ENCODE measurements at regions not wholly inside any gene's neighbourhood (a gene's known extent, or its start where the extent isn't known, plus 50 kb on each side); places are given as distances from the start of the nearest gene placed in this dataset.

GRCh38 chrX:119997570-119997969 lies 54.0 kb upstream of the NKAP start:
- Mint-ChIP-seq H3K4me1 (peaks cover 23% of the 10 kb centered on the region), H3K27ac (no peak overlapping the region), H3K4me3 (peak overlapping the region in 1 of 2 donors; percentile 46), H3K9me3 (peaks cover 0 to 24% (median 8%) of the 10 kb centered on the region in 7 donors), H3K36me3 (peaks cover 1 to 4% of the 10 kb centered on the region in 2 donors), H3K27me3 (ENCODE audit: low read depth in 3 of 3) (peaks cover 83 to 98% (median 97%) of the 10 kb centered on the region in 3 donors)
- no peak overlapping the region for H3K4me3 ChIP-seq (replicated peaks in 1 of 3; ENCODE audit: low read depth in 2 of 3, low read length in 3 of 3)
- WGBS (ENCODE audit: insufficient coverage) = no CpG with 5 or more reads among the region's 4 CpGs
- no peak overlapping the region for H3K27ac ChIP-seq (ENCODE audit: low read depth in 1 of 2, low read length in 2 of 2)
- no peak overlapping the region for H3K4me2 ChIP-seq (replicated peaks; ENCODE audit: extremely low read depth, low read length, poor library complexity, severe bottlenecking)
- no peak for DNase-seq
- TF ChIP-seq, protein P1, sequence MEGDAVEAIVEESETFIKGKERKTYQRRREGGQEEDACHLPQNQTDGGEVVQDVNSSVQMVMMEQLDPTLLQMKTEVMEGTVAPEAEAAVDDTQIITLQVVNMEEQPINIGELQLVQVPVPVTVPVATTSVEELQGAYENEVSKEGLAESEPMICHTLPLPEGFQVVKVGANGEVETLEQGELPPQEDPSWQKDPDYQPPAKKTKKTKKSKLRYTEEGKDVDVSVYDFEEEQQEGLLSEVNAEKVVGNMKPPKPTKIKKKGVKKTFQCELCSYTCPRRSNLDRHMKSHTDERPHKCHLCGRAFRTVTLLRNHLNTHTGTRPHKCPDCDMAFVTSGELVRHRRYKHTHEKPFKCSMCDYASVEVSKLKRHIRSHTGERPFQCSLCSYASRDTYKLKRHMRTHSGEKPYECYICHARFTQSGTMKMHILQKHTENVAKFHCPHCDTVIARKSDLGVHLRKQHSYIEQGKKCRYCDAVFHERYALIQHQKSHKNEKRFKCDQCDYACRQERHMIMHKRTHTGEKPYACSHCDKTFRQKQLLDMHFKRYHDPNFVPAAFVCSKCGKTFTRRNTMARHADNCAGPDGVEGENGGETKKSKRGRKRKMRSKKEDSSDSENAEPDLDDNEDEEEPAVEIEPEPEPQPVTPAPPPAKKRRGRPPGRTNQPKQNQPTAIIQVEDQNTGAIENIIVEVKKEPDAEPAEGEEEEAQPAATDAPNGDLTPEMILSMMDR (IDR thresholded peaks at IDR 0.05) = no peak
- H2AFZ ChIP-seq (ENCODE audit: insufficient read depth, low read depth, low read length, poor library complexity, severe bottlenecking) = no peak overlapping the region
- H3K4me1 ChIP-seq (ENCODE audit: control insufficient read depth in 1 of 2, insufficient read depth in 2 of 2, low read length in 2 of 2) = peaks cover 8 to 11% of the 10 kb centered on the region in 2 donors
- H3K79me2 ChIP-seq (ENCODE audit: insufficient read depth, low read length) = no peaks in the 10 kb centered on the region
- peaks cover 76 to 100% of the 10 kb centered on the region in 2 donors for H3K27me3 ChIP-seq (ENCODE audit: control insufficient read depth in 2 of 2, insufficient read depth in 2 of 2, low read length in 2 of 2)
- H3K9me3 ChIP-seq (replicated peaks in 1 of 2; ENCODE audit: control insufficient read depth in 1 of 2, insufficient read depth in 1 of 2, low read length in 2 of 2) = peaks cover 0 to 6% of the 10 kb centered on the region in 2 donors
- no peaks in the 10 kb centered on the region for H3K36me3 ChIP-seq (replicated peaks in 1 of 2; ENCODE audit: control insufficient read depth in 1 of 2, insufficient read depth in 2 of 2, low read length in 2 of 2)
- no peaks in the 10 kb centered on the region for H4K20me1 ChIP-seq (ENCODE audit: insufficient read depth, low read length)
- H3K9ac ChIP-seq (ENCODE audit: insufficient read depth, low read length, poor library complexity, severe bottlenecking) = no peak overlapping the region
- intact Hi-C loops (cut with micrococcal nuclease) = no loop called here

DNA sequence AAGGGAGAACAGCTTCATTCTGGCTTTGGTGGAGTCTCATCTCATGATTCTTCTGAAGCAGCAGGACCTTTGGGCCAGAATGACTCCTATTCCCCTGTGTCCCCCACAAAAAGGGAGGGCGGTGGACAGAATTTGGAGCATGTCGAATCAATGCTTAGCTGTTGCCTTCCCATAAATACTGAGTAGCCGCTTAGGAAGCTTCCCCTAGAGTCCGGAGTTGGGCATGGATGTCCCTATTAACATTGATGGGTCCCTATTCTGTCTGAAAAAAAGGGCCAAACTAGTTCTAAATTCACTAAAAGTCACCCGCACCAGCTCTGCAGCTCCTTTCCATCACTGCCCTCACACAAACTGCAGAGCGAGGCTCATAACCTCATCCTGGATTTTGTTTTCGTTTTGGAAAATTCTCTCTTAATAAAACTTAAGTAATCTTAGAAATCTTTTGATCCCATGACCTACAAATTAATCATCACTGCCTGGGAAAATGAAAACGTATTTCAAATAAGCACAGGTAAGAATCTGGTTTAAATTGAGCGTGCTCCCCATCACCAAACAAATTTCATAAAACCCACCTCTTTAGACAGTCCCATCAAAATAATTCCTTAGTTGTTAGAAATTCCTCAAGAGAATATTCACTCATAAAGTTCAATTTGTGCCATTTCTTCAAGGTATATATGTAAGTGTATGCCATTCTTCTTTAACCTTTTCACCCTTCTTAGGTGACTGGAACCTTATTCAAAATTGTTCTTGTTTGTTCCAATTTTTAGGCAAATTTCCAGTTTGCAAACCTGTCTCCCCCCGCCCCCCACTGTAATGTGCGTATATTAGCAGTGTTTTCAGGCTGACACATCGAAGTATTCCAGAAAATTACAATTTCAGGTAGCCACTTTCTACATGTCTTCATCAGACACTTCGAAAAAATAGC lies 53.3 kb upstream of the NKAP start:
- no peak overlapping the region for H3K4me2 ChIP-seq (replicated peaks; ENCODE audit: extremely low read depth, low read length, poor library complexity, severe bottlenecking)
- H2AFZ ChIP-seq (ENCODE audit: insufficient read depth, low read depth, low read length, poor library complexity, severe bottlenecking) = no peak overlapping the region
- peaks cover 9 to 12% of the 10 kb centered on the region in 2 donors for H3K4me1 ChIP-seq (ENCODE audit: control insufficient read depth in 1 of 2, insufficient read depth in 2 of 2, low read length in 2 of 2)
- intact Hi-C loops (cut with micrococcal nuclease) = no loop called here
- peaks cover 0 to 6% of the 10 kb centered on the region in 2 donors for H3K9me3 ChIP-seq (replicated peaks in 1 of 2; ENCODE audit: control insufficient read depth in 1 of 2, insufficient read depth in 1 of 2, low read length in 2 of 2)
- Mint-ChIP-seq H3K4me1 (peaks cover 24% of the 10 kb centered on the region), H3K4me3 (peak overlapping the region in 1 of 2 donors; percentile 46), H3K27me3 (ENCODE audit: low read depth in 3 of 3) (peaks cover 83 to 98% (median 98%) of the 10 kb centered on the region in 3 donors), H3K9me3 (peaks cover 0 to 24% (median 8%) of the 10 kb centered on the region in 7 donors), H3K27ac (peak overlapping the region in 1 of 7 donors; percentile 17), H3K36me3 (peaks cover 1 to 4% of the 10 kb centered on the region in 2 donors)
- H4K20me1 ChIP-seq (ENCODE audit: insufficient read depth, low read length) = no peaks in the 10 kb centered on the region
- H3K36me3 ChIP-seq (replicated peaks in 1 of 2; ENCODE audit: control insufficient read depth in 1 of 2, insufficient read depth in 2 of 2, low read length in 2 of 2) = no peaks in the 10 kb centered on the region
- WGBS (ENCODE audit: insufficient coverage) = no CpG with 5 or more reads among the region's 13 CpGs
- H3K9ac ChIP-seq (ENCODE audit: insufficient read depth, low read length, poor library complexity, severe bottlenecking) = no peak overlapping the region
- H3K4me3 ChIP-seq (replicated peaks in 1 of 3; ENCODE audit: low read depth in 2 of 3, low read length in 3 of 3) = no peak overlapping the region
- DNase-seq = no peak
- H3K27me3 ChIP-seq (ENCODE audit: control insufficient read depth in 2 of 2, insufficient read depth in 2 of 2, low read length in 2 of 2) = peaks cover 76 to 100% of the 10 kb centered on the region in 2 donors
- H3K79me2 ChIP-seq (ENCODE audit: insufficient read depth, low read length) = no peaks in the 10 kb centered on the region
- TF ChIP-seq, protein P1 (IDR thresholded peaks at IDR 0.05) = no peak
- no peak overlapping the region for H3K27ac ChIP-seq (ENCODE audit: low read depth in 1 of 2, low read length in 2 of 2)

Measured in CD14-positive monocyte (primary cell).